ENCODE measurements at regions not wholly inside any gene's neighbourhood (a gene's known extent, or its start where the extent isn't known, plus 50 kb on each side); places are given as distances from the start of the nearest gene placed in this dataset.
A peak's percentile ranks its signal among the peaks of the same experiment; 100 is the strongest.

DNA sequence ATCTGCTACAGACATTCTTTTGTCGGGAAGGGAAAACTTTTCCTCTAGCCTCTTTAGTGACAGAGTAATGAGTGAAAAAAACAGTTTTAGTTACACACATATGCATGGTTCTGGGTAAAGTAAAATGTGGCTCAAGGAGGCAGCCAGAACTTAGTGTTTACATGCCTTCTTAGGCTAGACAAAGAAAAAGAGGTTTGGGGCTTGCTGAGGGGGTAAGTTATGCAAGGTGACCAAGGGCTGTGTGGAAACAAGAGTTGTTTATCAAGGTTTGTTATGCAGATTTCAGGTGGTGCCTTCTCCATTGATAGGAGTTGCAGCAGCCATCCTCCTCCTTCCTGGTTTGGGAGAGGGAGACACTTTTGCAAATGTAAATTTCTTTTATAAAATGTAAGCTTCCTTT is 66.5 kb upstream of the RAB3GAP2 start (continued):
- TF ChIP-seq, protein P1, sequence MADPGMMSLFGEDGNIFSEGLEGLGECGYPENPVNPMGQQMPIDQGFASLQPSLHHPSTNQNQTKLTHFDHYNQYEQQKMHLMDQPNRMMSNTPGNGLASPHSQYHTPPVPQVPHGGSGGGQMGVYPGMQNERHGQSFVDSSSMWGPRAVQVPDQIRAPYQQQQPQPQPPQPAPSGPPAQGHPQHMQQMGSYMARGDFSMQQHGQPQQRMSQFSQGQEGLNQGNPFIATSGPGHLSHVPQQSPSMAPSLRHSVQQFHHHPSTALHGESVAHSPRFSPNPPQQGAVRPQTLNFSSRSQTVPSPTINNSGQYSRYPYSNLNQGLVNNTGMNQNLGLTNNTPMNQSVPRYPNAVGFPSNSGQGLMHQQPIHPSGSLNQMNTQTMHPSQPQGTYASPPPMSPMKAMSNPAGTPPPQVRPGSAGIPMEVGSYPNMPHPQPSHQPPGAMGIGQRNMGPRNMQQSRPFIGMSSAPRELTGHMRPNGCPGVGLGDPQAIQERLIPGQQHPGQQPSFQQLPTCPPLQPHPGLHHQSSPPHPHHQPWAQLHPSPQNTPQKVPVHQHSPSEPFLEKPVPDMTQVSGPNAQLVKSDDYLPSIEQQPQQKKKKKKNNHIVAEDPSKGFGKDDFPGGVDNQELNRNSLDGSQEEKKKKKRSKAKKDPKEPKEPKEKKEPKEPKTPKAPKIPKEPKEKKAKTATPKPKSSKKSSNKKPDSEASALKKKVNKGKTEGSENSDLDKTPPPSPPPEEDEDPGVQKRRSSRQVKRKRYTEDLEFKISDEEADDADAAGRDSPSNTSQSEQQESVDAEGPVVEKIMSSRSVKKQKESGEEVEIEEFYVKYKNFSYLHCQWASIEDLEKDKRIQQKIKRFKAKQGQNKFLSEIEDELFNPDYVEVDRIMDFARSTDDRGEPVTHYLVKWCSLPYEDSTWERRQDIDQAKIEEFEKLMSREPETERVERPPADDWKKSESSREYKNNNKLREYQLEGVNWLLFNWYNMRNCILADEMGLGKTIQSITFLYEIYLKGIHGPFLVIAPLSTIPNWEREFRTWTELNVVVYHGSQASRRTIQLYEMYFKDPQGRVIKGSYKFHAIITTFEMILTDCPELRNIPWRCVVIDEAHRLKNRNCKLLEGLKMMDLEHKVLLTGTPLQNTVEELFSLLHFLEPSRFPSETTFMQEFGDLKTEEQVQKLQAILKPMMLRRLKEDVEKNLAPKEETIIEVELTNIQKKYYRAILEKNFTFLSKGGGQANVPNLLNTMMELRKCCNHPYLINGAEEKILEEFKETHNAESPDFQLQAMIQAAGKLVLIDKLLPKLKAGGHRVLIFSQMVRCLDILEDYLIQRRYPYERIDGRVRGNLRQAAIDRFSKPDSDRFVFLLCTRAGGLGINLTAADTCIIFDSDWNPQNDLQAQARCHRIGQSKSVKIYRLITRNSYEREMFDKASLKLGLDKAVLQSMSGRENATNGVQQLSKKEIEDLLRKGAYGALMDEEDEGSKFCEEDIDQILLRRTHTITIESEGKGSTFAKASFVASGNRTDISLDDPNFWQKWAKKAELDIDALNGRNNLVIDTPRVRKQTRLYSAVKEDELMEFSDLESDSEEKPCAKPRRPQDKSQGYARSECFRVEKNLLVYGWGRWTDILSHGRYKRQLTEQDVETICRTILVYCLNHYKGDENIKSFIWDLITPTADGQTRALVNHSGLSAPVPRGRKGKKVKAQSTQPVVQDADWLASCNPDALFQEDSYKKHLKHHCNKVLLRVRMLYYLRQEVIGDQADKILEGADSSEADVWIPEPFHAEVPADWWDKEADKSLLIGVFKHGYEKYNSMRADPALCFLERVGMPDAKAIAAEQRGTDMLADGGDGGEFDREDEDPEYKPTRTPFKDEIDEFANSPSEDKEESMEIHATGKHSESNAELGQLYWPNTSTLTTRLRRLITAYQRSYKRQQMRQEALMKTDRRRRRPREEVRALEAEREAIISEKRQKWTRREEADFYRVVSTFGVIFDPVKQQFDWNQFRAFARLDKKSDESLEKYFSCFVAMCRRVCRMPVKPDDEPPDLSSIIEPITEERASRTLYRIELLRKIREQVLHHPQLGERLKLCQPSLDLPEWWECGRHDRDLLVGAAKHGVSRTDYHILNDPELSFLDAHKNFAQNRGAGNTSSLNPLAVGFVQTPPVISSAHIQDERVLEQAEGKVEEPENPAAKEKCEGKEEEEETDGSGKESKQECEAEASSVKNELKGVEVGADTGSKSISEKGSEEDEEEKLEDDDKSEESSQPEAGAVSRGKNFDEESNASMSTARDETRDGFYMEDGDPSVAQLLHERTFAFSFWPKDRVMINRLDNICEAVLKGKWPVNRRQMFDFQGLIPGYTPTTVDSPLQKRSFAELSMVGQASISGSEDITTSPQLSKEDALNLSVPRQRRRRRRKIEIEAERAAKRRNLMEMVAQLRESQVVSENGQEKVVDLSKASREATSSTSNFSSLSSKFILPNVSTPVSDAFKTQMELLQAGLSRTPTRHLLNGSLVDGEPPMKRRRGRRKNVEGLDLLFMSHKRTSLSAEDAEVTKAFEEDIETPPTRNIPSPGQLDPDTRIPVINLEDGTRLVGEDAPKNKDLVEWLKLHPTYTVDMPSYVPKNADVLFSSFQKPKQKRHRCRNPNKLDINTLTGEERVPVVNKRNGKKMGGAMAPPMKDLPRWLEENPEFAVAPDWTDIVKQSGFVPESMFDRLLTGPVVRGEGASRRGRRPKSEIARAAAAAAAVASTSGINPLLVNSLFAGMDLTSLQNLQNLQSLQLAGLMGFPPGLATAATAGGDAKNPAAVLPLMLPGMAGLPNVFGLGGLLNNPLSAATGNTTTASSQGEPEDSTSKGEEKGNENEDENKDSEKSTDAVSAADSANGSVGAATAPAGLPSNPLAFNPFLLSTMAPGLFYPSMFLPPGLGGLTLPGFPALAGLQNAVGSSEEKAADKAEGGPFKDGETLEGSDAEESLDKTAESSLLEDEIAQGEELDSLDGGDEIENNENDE (IDR thresholded peaks at IDR 0.05; ENCODE audit: insufficient replicate concordance, low read length) = peak; percentile 79
- TF ChIP-seq BACH1 (IDR thresholded peaks at IDR 0.05; ENCODE audit: low read length) = no peak
- TF ChIP-seq TCF12 (IDR thresholded peaks at IDR 0.05; ENCODE audit: low read depth, low read length) = no peak
- no peak for TF ChIP-seq ZNF274 (IDR thresholded peaks at IDR 0.05; ENCODE audit: borderline replicate concordance, extremely low read depth, low read length)
- TF ChIP-seq CTBP2 (IDR thresholded peaks at IDR 0.05; ENCODE audit: borderline replicate concordance, insufficient read depth, insufficient read length, low read length) = no peak
- no peak for TF ChIP-seq CREB1 (IDR thresholded peaks at IDR 0.05)
- TF ChIP-seq POU5F1 (IDR thresholded peaks at IDR 0.05; ENCODE audit: low read depth, low read length) = peak; percentile 88; the same call in 1 of the 2 replicates
- TF ChIP-seq EP300 (IDR thresholded peaks at IDR 0.05; ENCODE audit: borderline replicate concordance in 1 of 2, low read depth in 2 of 2, low read length in 2 of 2) = peak in 1 of 2 experiments; percentile 79; a peak in 1 of 3 replicates
- no peak; the same call in 1 of the 2 replicates for TF ChIP-seq TEAD4 (IDR thresholded peaks at IDR 0.05; ENCODE audit: low read depth, low read length)
- no peak for TF ChIP-seq RXRA (IDR thresholded peaks at IDR 0.05; ENCODE audit: insufficient read depth, low read depth, low read length)
- TF ChIP-seq EZH2 (IDR thresholded peaks at IDR 0.05; ENCODE audit: low read depth, low read length, severe bottlenecking) = no peak
- peak; percentile 4 for TF ChIP-seq NANOG (IDR thresholded peaks at IDR 0.05; ENCODE audit: insufficient read depth, low read depth, low read length, poor library complexity, severe bottlenecking)

Measured in H1 (cell line).